ENCODE measurements at regions not wholly inside any gene's neighbourhood (a gene's known extent, or its start where the extent isn't known, plus 50 kb on each side); places are given as distances from the start of the nearest gene placed in this dataset.

DNA sequence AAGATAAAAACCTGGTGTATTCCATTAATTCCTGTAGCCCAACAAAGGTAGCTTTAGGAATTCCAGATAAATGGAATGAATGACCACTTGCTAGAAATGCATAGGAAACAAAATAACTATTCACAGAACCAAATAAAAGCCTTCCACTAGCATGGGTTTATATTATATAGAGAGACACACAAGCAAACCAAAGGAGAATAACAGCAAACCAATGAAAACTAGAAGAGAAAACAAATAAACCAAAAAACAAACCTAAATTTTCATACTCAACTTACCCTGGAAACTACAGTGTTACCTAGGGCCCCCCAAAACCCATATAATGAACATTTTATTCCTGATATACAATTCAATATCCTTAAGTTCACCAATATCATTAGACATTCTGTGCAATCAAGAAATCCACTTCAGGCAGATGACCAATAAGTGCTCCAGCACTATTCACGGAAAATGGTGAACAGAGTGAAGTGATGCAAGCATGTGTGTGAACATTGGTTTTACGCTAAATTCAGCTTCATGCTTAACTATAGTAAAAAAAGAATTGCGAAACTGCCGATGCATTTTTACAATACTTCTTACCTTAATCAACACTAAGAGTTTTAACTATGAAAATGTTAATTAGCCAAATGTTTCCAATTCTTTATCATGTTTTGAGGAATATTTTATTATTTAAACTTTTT, 1108.4 kb upstream of the TMEM132C start:
- no peak for TF ChIP-seq CTCF (IDR thresholded peaks at IDR 0.05; ENCODE audit: low read depth, low read length)
- DNase-seq (ENCODE audit: low read depth in 1 of 2, low spot score in 1 of 2) = no peak
- H3K4me1 ChIP-seq (ENCODE audit: low read depth) = peaks cover 5% of the 10 kb centered on the region
- no peak overlapping the region for H3K4me3 ChIP-seq
- no peaks in the 10 kb centered on the region for H3K36me3 ChIP-seq
- no peaks in the 10 kb centered on the region for H3K9me3 ChIP-seq (ENCODE audit: low read depth)
- no peak overlapping the region for H3K27ac ChIP-seq
- H3K27me3 ChIP-seq = no peaks in the 10 kb centered on the region

DNA sequence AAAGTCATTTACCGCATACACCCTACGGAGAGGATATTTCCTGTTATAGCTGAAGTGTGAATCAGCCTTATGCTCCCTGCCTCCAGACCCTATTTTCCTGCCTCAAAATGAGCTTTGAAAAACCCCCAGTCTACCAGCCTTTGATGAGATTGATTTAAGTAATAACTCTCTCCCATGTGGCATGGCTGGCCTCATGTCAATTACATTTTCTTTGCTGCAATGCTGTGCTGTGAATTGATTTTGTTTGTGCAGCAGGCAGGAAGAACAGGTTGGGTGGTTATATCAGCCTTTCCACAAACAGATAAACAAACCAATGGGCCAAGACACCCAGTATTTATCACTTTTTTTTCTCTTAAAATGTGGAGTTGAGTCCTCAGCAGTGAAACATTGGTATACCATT, 1105.5 kb upstream of the TMEM132C start:
- Histone ChIP-seq H3K4me1 (ENCODE audit: low read depth) (peaks cover 10% of the 10 kb centered on the region), H3K27me3 (no peaks in the 10 kb centered on the region)
- TF ChIP-seq CTCF (IDR thresholded peaks at IDR 0.05; ENCODE audit: low read depth, low read length) = no peak

GRCh38 chr12:127162307-127162706, 1104.7 kb upstream of the TMEM132C start:
- H3K36me3 ChIP-seq = no peaks in the 10 kb centered on the region
- no peak overlapping the region for H3K4me3 ChIP-seq
- TF ChIP-seq CTCF (IDR thresholded peaks at IDR 0.05; ENCODE audit: low read depth, low read length) = no peak
- no peak overlapping the region for H3K27ac ChIP-seq
- no peaks in the 10 kb centered on the region for H3K9me3 ChIP-seq (ENCODE audit: low read depth)
- H3K27me3 ChIP-seq = no peaks in the 10 kb centered on the region
- peak in 1 of 2 donors; percentile 9 for DNase-seq (ENCODE audit: low read depth in 1 of 2, low spot score in 1 of 2)
- H3K4me1 ChIP-seq (ENCODE audit: low read depth) = peaks cover 10% of the 10 kb centered on the region

More for the DNA sequence above, 1105.5 kb upstream of the TMEM132C start:
- Histone ChIP-seq H3K36me3 (no peaks in the 10 kb centered on the region), H3K9me3 (ENCODE audit: low read depth) (no peaks in the 10 kb centered on the region), H3K27ac (no peak overlapping the region), H3K4me3 (no peak overlapping the region)
- DNase-seq (ENCODE audit: low read depth in 1 of 2, low spot score in 1 of 2) = no peak

- H3K4me3 ChIP-seq = no peak overlapping the region
- H3K4me1 ChIP-seq (ENCODE audit: low read depth) = peaks cover 9% of the 10 kb centered on the region
- TF ChIP-seq CTCF (IDR thresholded peaks at IDR 0.05; ENCODE audit: low read depth, low read length) = no peak
- H3K27me3 ChIP-seq = no peaks in the 10 kb centered on the region
- H3K9me3 ChIP-seq (ENCODE audit: low read depth) = no peaks in the 10 kb centered on the region
- peak in 1 of 2 donors; percentile 14 for DNase-seq (ENCODE audit: low read depth in 1 of 2, low spot score in 1 of 2)
- no peak overlapping the region for H3K27ac ChIP-seq
- H3K36me3 ChIP-seq = no peaks in the 10 kb centered on the region
Observed at GRCh38 chr12:127162902-127163301, 1104.1 kb upstream of the TMEM132C start.

- peak; percentile 77 to 91 for DNase-seq (ENCODE audit: low read depth in 1 of 2, low spot score in 1 of 2)
- Histone ChIP-seq H3K27me3 (no peaks in the 10 kb centered on the region), H3K4me1 (ENCODE audit: low read depth) (peaks cover 5% of the 10 kb centered on the region), H3K27ac (no peak overlapping the region), H3K4me3 (peak overlapping the region; percentile 32), H3K9me3 (ENCODE audit: low read depth) (no peaks in the 10 kb centered on the region), H3K36me3 (no peaks in the 10 kb centered on the region)
- TF ChIP-seq CTCF (IDR thresholded peaks at IDR 0.05; ENCODE audit: low read depth, low read length) = no peak
Observed at GRCh38 chr12:127165567-127166392, 1101.2 kb upstream of the TMEM132C start.
